Lower leg skin (tissue), 4 donors: ENCODE measurements at regions not wholly inside any gene's neighbourhood (a gene's known extent, or its start where the extent isn't known, plus 50 kb on each side); places are given as distances from the start of the nearest gene placed in this dataset.

Source experiments
- DNase-seq, 2 donors: peaks; one replicate each; pipeline ENCODE4 v3.0.0-alpha.2; 2019; ENCODE audit warnings: low spot score in 2 of 2
- H3K4me3 ChIP-seq: fragments of 200-600 bp; sonication (generic); 2 replicates; pipeline ENCODE4 v1.5.1; 2017; ENCODE audit warnings: mild to moderate bottlenecking, low read depth; ENCODE audit not compliant: poor library complexity, severe bottlenecking
- CTCF ChIP-seq, 3 donors: fragments of 450-650 bp; IDR thresholded peaks; one replicate each; pipeline ENCODE4 v1.5.1; 2016; ENCODE audit warnings: antibody characterized with exemption in 3 of 3, mild to moderate bottlenecking in 3 of 3, moderate library complexity in 2 of 3
- POLR2A ChIP-seq, 2 donors: fragments of 450-650 bp; IDR thresholded peaks; one replicate each; pipeline ENCODE4 v1.6.1; 2016 to 2017; ENCODE audit warnings: antibody characterized with exemption in 2 of 2, mild to moderate bottlenecking in 1 of 2, moderate library complexity in 1 of 2
- WGBS, 2 donors: methylation state at CpG; one replicate each; pipeline ENCODE4 v1.1.5; 2018; 5-methylcytosine and 5-hydroxymethylcytosine counted together
- intact Hi-C: fragments of 100-400 bp; cut with DNase I; formaldehyde crosslinking; loops from one replicate; pipeline ENCODE4 v1.15.0; 2023; ENCODE audit warnings: low total_unique reads

GRCh38 chr13:70253834-70254233, 145.6 kb upstream of the KLHL1 start:
- H3K4me3 ChIP-seq, result no peak overlapping the region
- intact Hi-C loops, result no loop called here
- no peak for DNase-seq
- 9 to 21% methylated on average over 1 of the region's 1 CpG for WGBS, 2 donors
- TF ChIP-seq CTCF (IDR thresholded peaks at IDR 0.05), result no peak
- no peak for TF ChIP-seq POLR2A (IDR thresholded peaks at IDR 0.05)

- no peak overlapping the region for H3K4me3 ChIP-seq
- no peak for TF ChIP-seq CTCF (IDR thresholded peaks at IDR 0.05)
- no peak for TF ChIP-seq POLR2A (IDR thresholded peaks at IDR 0.05)
- DNase-seq, result no peak
- 25 to 32% methylated on average over 2 of the region's 2 CpGs for WGBS, 2 donors
- intact Hi-C loops, result no loop called here
Observed at GRCh38 chr13:70253411-70253810, 145.2 kb upstream of the KLHL1 start.

- 89 to 94% methylated on average over 8 of the region's 8 CpGs for WGBS, 2 donors
- no peak for DNase-seq
- intact Hi-C loops, result no loop called here
- no peak overlapping the region for H3K4me3 ChIP-seq
- no peak for TF ChIP-seq POLR2A (IDR thresholded peaks at IDR 0.05)
- no peak for TF ChIP-seq CTCF (IDR thresholded peaks at IDR 0.05)
Observed at GRCh38 chr13:70249332-70250064, 141.2 kb upstream of the KLHL1 start.

GRCh38 chr13:70237131-70237530, 128.9 kb upstream of the KLHL1 start:
- intact Hi-C loops, result no loop called here
- TF ChIP-seq CTCF (IDR thresholded peaks at IDR 0.05), result no peak
- TF ChIP-seq POLR2A (IDR thresholded peaks at IDR 0.05), result no peak
- DNase-seq, result no peak

GRCh38 chr13:70235565-70235964, 127.3 kb upstream of the KLHL1 start:
- TF ChIP-seq POLR2A (IDR thresholded peaks at IDR 0.05) (no peak), CTCF (IDR thresholded peaks at IDR 0.05) (no peak)
- intact Hi-C loops, result no loop called here
- H3K4me3 ChIP-seq, result no peak overlapping the region
- WGBS, 2 donors, result 88% methylated on average over 2 of the region's 2 CpGs
- no peak for DNase-seq

More at GRCh38 chr13:70237131-70237530, 128.9 kb upstream of the KLHL1 start:
- H3K4me3 ChIP-seq, result no peak overlapping the region

GRCh38 chr13:70223911-70224310, 115.7 kb upstream of the KLHL1 start:
- TF ChIP-seq POLR2A (IDR thresholded peaks at IDR 0.05), result no peak
- 88 to 95% methylated on average over 6 of the region's 6 CpGs for WGBS, 2 donors
- DNase-seq, result no peak
- intact Hi-C loops, result no loop called here
- H3K4me3 ChIP-seq, result no peak overlapping the region
